ENCODE measurements at regions not wholly inside any gene's neighbourhood (a gene's known extent, or its start where the extent isn't known, plus 50 kb on each side); places are given as distances from the start of the nearest gene placed in this dataset.
"Not testable (repeated sequence)": the region's sequence is repeated elsewhere in the genome, so short reads cannot be mapped to it uniquely, and the experiment has no call there.

- not testable (repeated sequence) for H3K36me3 ChIP-seq (ENCODE audit: insufficient read depth, low read length); H3K4me1 ChIP-seq (ENCODE audit: low read length); H3K79me2 ChIP-seq (ENCODE audit: low read length); H4K20me1 ChIP-seq (ENCODE audit: insufficient read depth, low read depth, low read length); H3K4me2 ChIP-seq (ENCODE audit: low read depth, low read length, poor library complexity, severe bottlenecking); H2AFZ ChIP-seq (ENCODE audit: low read length); H3K4me3 ChIP-seq (ENCODE audit: low read length); H3K9ac ChIP-seq (ENCODE audit: low read length); H3K9me3 ChIP-seq (ENCODE audit: low read length); H3K27me3 ChIP-seq (ENCODE audit: low read length); H3K27ac ChIP-seq (ENCODE audit: low read length); H3K9me2 ChIP-seq (replicated peaks; ENCODE audit: insufficient read depth, low read length); DNase-seq
Observed at GRCh38 chr5:154669913-154670312, 85.3 kb upstream of the LARP1 start.

DNA sequence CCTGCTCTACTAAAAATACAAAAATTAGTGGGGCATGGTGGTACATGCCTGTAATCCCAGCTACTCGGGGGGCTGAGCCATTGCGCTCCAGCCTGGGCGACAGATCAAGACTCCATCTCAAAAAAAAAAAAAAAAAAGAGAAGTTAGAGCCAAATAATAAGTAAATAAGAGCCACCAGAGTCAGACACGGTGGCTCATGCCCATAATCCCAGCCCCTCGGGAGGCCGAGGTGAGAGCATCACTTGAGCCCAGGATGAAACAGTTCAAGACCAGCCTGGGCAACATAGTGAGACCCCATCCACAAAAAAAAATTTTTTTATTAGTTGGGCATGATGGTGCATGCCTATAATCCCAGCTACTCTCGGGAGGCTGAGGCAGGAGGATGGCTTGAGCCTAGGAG, 85.8 kb upstream of the LARP1 start:
- H3K27me3 ChIP-seq (ENCODE audit: low read length), result no peaks in the 10 kb centered on the region
- H3K9me2 ChIP-seq (replicated peaks; ENCODE audit: insufficient read depth, low read length), result no peaks in the 10 kb centered on the region
- H3K4me1 ChIP-seq (ENCODE audit: low read length), result no peaks in the 10 kb centered on the region
- no peak for DNase-seq
- H3K4me3 ChIP-seq (ENCODE audit: low read length), result no peak overlapping the region
- H3K9me3 ChIP-seq (ENCODE audit: low read length), result no peaks in the 10 kb centered on the region
- no peaks in the 10 kb centered on the region for H3K79me2 ChIP-seq (ENCODE audit: low read length)
- H3K27ac ChIP-seq (ENCODE audit: low read length), result no peak overlapping the region
- no peak overlapping the region for H3K4me2 ChIP-seq (ENCODE audit: low read depth, low read length, poor library complexity, severe bottlenecking)
- no peak overlapping the region for H3K9ac ChIP-seq (ENCODE audit: low read length)
- no peak overlapping the region for H2AFZ ChIP-seq (ENCODE audit: low read length)
- H3K36me3 ChIP-seq (ENCODE audit: insufficient read depth, low read length), result no peaks in the 10 kb centered on the region
- H4K20me1 ChIP-seq (ENCODE audit: insufficient read depth, low read depth, low read length), result no peaks in the 10 kb centered on the region

DNA sequence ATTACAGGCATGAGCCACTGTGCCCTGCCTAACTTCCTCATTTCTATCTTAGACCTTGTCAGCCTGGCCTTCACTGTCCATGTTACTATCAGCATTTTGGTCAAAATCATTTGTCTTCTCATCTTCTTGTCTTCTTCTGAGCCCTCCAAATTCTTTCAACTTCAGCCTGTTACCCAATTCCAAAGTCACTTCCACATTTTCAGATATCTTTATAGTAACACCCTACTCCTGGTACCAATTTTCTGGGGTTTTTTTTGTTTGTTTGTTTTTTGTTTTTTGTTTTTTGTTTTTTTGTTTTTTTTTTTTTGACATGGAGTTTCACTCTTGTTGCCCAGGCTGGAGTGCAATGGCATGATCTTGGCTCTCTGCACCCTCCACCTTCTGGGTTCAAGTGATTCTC, 90.3 kb upstream of the LARP1 start:
- H3K9ac ChIP-seq (ENCODE audit: low read length), result no peak overlapping the region
- H3K36me3 ChIP-seq (ENCODE audit: insufficient read depth, low read length), result no peaks in the 10 kb centered on the region
- H3K9me2 ChIP-seq (replicated peaks; ENCODE audit: insufficient read depth, low read length), result no peaks in the 10 kb centered on the region
- H3K9me3 ChIP-seq (ENCODE audit: low read length), result no peaks in the 10 kb centered on the region
- H3K4me1 ChIP-seq (ENCODE audit: low read length), result no peaks in the 10 kb centered on the region
- no peaks in the 10 kb centered on the region for H3K79me2 ChIP-seq (ENCODE audit: low read length)
- DNase-seq, result no peak
- no peak overlapping the region for H3K4me3 ChIP-seq (ENCODE audit: low read length)
- no peaks in the 10 kb centered on the region for H3K27me3 ChIP-seq (ENCODE audit: low read length)
- H3K4me2 ChIP-seq (ENCODE audit: low read depth, low read length, poor library complexity, severe bottlenecking), result no peak overlapping the region
- no peak overlapping the region for H2AFZ ChIP-seq (ENCODE audit: low read length)
- H3K27ac ChIP-seq (ENCODE audit: low read length), result no peak overlapping the region
- no peaks in the 10 kb centered on the region for H4K20me1 ChIP-seq (ENCODE audit: insufficient read depth, low read depth, low read length)

DNA sequence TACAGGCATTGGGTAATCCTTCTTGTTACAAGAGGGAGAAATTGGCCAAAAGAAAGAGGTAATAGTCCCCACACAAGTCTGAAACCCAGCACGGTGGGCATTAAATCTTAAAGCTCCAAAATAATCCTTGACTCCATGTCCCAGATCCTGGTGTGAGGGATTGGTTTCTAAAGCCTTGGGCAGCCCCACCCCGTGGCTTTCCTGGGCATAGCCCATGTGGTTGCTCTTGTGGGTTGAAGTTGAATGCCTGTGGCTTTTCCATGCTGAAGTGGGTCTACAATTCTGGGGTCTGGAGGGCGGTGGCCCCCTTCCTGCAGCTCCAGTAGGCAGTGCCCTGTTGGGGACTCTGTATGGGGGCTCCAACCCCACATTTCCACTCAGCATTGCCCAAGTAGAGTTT, 91.8 kb upstream of the LARP1 start:
- Histone ChIP-seq H2AFZ (ENCODE audit: low read length) (no peak overlapping the region), H3K9me2 (replicated peaks; ENCODE audit: insufficient read depth, low read length) (no peaks in the 10 kb centered on the region), H3K4me3 (ENCODE audit: low read length) (no peak overlapping the region), H3K79me2 (ENCODE audit: low read length) (no peaks in the 10 kb centered on the region), H3K4me2 (ENCODE audit: low read depth, low read length, poor library complexity, severe bottlenecking) (no peak overlapping the region), H3K36me3 (ENCODE audit: insufficient read depth, low read length) (no peaks in the 10 kb centered on the region), H4K20me1 (ENCODE audit: insufficient read depth, low read depth, low read length) (no peaks in the 10 kb centered on the region), H3K27me3 (ENCODE audit: low read length) (no peaks in the 10 kb centered on the region), H3K9me3 (ENCODE audit: low read length) (no peaks in the 10 kb centered on the region), H3K4me1 (ENCODE audit: low read length) (no peaks in the 10 kb centered on the region), H3K27ac (ENCODE audit: low read length) (no peak overlapping the region), H3K9ac (ENCODE audit: low read length) (no peak overlapping the region)
- DNase-seq, result no peak

DNA sequence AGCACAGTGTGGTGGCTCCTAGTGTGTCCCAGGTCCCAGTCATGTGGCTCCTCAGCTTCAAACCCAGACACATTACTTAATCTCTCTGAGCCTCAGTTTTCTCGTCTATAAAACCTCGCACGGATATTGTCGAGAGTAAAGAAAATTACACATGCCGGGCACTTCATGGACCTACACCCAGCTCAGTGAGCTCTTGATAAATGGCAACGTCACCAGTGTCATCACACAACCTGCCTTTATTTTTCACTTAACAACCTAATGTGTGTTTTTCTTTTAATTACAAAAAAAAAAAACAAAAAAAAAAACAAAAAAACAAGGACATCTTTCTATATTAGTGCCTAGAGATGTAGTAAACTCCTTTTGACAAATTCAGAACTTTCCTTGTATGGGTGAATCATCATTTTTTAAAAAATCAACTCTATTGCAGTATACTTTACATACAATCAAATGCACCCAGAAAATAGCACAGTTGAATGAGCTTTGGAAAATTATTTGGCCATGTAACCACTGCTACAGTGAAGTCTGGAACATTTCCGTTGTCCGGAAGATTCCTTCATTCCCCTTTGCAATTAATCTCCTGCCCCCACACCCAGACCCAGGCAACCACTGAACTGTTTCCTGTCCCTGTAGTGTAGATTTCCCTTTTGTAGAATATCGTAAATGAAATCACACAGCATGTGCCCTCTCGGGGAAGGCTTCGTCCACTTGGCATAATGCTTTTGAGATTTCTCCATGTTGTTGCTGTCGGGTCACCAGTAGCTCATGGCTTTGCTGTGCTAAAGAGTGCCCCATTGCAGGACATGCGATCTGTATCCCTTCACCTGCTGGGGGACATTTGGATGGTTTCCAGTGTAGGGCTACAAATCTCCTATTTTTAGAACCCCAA, 100.4 kb upstream of the LARP1 start:
- DNase-seq, result no peak
- Histone ChIP-seq H3K36me3 (ENCODE audit: insufficient read depth, low read length) (no peaks in the 10 kb centered on the region), H2AFZ (ENCODE audit: low read length) (no peak overlapping the region), H3K79me2 (ENCODE audit: low read length) (no peaks in the 10 kb centered on the region), H3K9me3 (ENCODE audit: low read length) (no peaks in the 10 kb centered on the region), H4K20me1 (ENCODE audit: insufficient read depth, low read depth, low read length) (no peaks in the 10 kb centered on the region), H3K27ac (ENCODE audit: low read length) (no peak overlapping the region), H3K4me1 (ENCODE audit: low read length) (no peaks in the 10 kb centered on the region), H3K27me3 (ENCODE audit: low read length) (no peaks in the 10 kb centered on the region), H3K9me2 (replicated peaks; ENCODE audit: insufficient read depth, low read length) (no peaks in the 10 kb centered on the region), H3K4me2 (ENCODE audit: low read depth, low read length, poor library complexity, severe bottlenecking) (no peak overlapping the region), H3K9ac (ENCODE audit: low read length) (no peak overlapping the region), H3K4me3 (ENCODE audit: low read length) (no peak overlapping the region)

DNA sequence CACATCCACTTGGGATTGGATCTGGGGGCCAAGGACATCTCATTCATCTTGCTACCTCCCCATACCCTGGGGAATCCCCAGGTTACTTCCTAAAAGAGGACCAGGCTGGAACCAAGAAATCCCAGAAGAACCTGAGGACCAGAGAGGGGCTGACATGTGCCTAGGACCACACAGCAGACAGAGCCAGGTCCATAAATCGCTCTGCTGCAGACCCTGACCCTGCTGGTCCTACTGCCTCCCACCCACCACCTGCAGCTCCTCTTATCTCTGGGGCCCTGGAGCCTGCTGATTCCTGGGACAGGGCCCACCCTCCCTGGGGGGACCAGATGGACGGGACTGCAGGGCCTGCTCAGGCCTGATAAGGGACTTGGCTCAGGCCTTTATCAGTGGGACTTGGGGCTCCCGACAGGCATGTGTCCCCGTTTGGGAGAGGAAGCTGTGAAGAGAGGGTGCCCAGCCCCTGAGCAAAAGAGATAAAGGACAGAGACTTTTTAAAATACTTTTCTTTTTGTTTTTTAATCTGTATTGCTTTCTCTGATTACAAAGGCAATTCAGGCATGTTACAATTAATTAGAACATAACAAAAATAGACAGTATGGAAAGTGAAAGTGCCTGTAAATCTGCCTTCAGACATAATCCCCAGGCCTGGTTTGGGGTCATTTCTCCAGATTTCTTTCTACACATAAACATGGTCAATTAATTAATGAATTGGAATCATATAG, 101.3 kb upstream of the LARP1 start:
- H3K9me2 ChIP-seq (replicated peaks; ENCODE audit: insufficient read depth, low read length), result no peaks in the 10 kb centered on the region
- H3K9me3 ChIP-seq (ENCODE audit: low read length), result no peaks in the 10 kb centered on the region
- H3K36me3 ChIP-seq (ENCODE audit: insufficient read depth, low read length), result no peaks in the 10 kb centered on the region
- H3K79me2 ChIP-seq (ENCODE audit: low read length), result no peaks in the 10 kb centered on the region
- H3K4me3 ChIP-seq (ENCODE audit: low read length), result no peak overlapping the region
- no peak overlapping the region for H2AFZ ChIP-seq (ENCODE audit: low read length)
- H3K27me3 ChIP-seq (ENCODE audit: low read length), result no peaks in the 10 kb centered on the region
- no peak for DNase-seq
- no peak overlapping the region for H3K27ac ChIP-seq (ENCODE audit: low read length)
- H3K9ac ChIP-seq (ENCODE audit: low read length), result no peak overlapping the region
- no peaks in the 10 kb centered on the region for H4K20me1 ChIP-seq (ENCODE audit: insufficient read depth, low read depth, low read length)
- no peak overlapping the region for H3K4me2 ChIP-seq (ENCODE audit: low read depth, low read length, poor library complexity, severe bottlenecking)
- no peaks in the 10 kb centered on the region for H3K4me1 ChIP-seq (ENCODE audit: low read length)

DNA sequence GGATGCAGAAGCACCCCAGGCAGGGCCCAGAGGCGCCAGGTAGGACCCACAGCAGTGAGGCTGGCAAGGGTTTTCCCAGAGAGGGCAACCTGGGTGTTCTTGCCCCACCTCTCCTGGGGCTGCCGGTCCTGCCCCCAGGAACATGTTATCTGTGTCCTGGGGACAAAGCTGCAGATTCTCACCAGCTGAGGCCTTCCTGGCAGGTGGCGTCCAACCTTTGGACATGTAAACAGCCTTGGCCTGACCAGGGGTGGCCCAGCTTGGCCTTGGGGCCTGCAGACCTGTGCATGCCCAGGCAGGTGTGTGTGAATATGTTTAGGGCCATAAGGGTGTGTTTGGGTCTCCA, 101.8 kb upstream of the LARP1 start:
- Histone ChIP-seq H3K27ac (ENCODE audit: low read length) (no peak overlapping the region), H3K4me3 (ENCODE audit: low read length) (no peak overlapping the region), H3K4me2 (ENCODE audit: low read depth, low read length, poor library complexity, severe bottlenecking) (no peak overlapping the region), H3K9me2 (replicated peaks; ENCODE audit: insufficient read depth, low read length) (no peaks in the 10 kb centered on the region), H2AFZ (ENCODE audit: low read length) (no peak overlapping the region), H3K9me3 (ENCODE audit: low read length) (no peaks in the 10 kb centered on the region), H3K27me3 (ENCODE audit: low read length) (no peaks in the 10 kb centered on the region), H4K20me1 (ENCODE audit: insufficient read depth, low read depth, low read length) (no peaks in the 10 kb centered on the region), H3K9ac (ENCODE audit: low read length) (no peak overlapping the region), H3K4me1 (ENCODE audit: low read length) (no peaks in the 10 kb centered on the region), H3K79me2 (ENCODE audit: low read length) (no peaks in the 10 kb centered on the region), H3K36me3 (ENCODE audit: insufficient read depth, low read length) (no peaks in the 10 kb centered on the region)
- DNase-seq, result no peak

GRCh38 chr5:154652746-154653417, 102.3 kb upstream of the LARP1 start:
- no peaks in the 10 kb centered on the region for H3K79me2 ChIP-seq (ENCODE audit: low read length)
- no peak overlapping the region for H3K4me3 ChIP-seq (ENCODE audit: low read length)
- no peak overlapping the region for H3K4me2 ChIP-seq (ENCODE audit: low read depth, low read length, poor library complexity, severe bottlenecking)
- no peak overlapping the region for H2AFZ ChIP-seq (ENCODE audit: low read length)
- H3K27me3 ChIP-seq (ENCODE audit: low read length), result no peaks in the 10 kb centered on the region
- H3K27ac ChIP-seq (ENCODE audit: low read length), result no peak overlapping the region
- H3K9me3 ChIP-seq (ENCODE audit: low read length), result no peaks in the 10 kb centered on the region
- no peaks in the 10 kb centered on the region for H3K4me1 ChIP-seq (ENCODE audit: low read length)
- no peaks in the 10 kb centered on the region for H3K36me3 ChIP-seq (ENCODE audit: insufficient read depth, low read length)
- H3K9me2 ChIP-seq (replicated peaks; ENCODE audit: insufficient read depth, low read length), result no peaks in the 10 kb centered on the region
- DNase-seq, result no peak
- H4K20me1 ChIP-seq (ENCODE audit: insufficient read depth, low read depth, low read length), result no peaks in the 10 kb centered on the region
- no peak overlapping the region for H3K9ac ChIP-seq (ENCODE audit: low read length)

Data from Karpas-422 (cell line).